HepG2 (cell line): ENCODE measurements at regions not wholly inside any gene's neighbourhood (a gene's known extent, or its start where the extent isn't known, plus 50 kb on each side); places are given as distances from the start of the nearest gene placed in this dataset.

Experiments used
- ATAC-seq: fragments of 200-7000 bp; cut with Tn5 transposase; 3 replicates; pipeline ENCODE4 v1.9.1; 2020; ENCODE audit warnings: mild to moderate bottlenecking, moderate library complexity
- BruUV-seq: library from RNA; stranded (reverse); fragments of 400-500 nt; replicated peaks from 2 replicates; lab custom pipeline; 2021; lab: Mats Ljungman, UMichigan
- CTCF ChIA-PET: fragments of 300-600 bp; formaldehyde crosslinking; extraction: SDS; loops from one replicate; lab custom pipeline; 2021; ENCODE audit warnings: low total read pairs, inconsistent platforms, low intra/inter-chr PET ratio; lab: Yijun Ruan, JAX
- POLR2A ChIA-PET: fragments of 350-600 bp; sonication (Branson Sonifier 250); formaldehyde crosslinking; loops from one replicate; lab custom pipeline; 2020; ENCODE audit warnings: antibody characterized with exemption, inconsistent platforms; lab: Yijun Ruan, JAX
- DNase-seq: peaks from one replicate; pipeline ENCODE4 v3.0.0-alpha.2; 2015; ENCODE audit warnings: low spot score
- FAIRE-seq: peaks from 3 replicates; lab custom pipeline; 2011; peaks lifted over from hg19 to GRCh38; lab: Jason Lieb, UNC
- H2AFZ ChIP-seq: one replicate; pipeline ENCODE4 v1.6.1; 2011; ENCODE audit warnings: low read length, inconsistent platforms
- H3K27ac ChIP-seq: fragments of 300-600 bp; 3 replicates; pipeline ENCODE4 v1.8.0; 2011; ENCODE audit warnings: mixed run types, mild to moderate bottlenecking, mixed read lengths, low read length, inconsistent platforms; ENCODE audit not compliant: insufficient read depth; ENCODE audit errors: extremely low read length
- H3K27me3 ChIP-seq, 2 experiments: fragments of 200-600 bp in 1 of 2; 2 replicates in 1 of 2; 3 replicates in 1 of 2; pipeline versions ENCODE4 v1.6.0 to v1.8.0; 2011; ENCODE audit warnings: low read length in 2 of 2, mild to moderate bottlenecking in 2 of 2, moderate library complexity in 2 of 2, inconsistent platforms in 1 of 2; ENCODE audit not compliant: insufficient read depth in 2 of 2, control insufficient read depth in 1 of 2
- H3K36me3 ChIP-seq, 2 experiments: fragments of 200-600 bp in 1 of 2; replicated peaks in 1 of 2; 2 replicates in 1 of 2; 3 replicates in 1 of 2; pipeline versions ENCODE4 v1.5.1 to v1.8.0; 2011; ENCODE audit warnings: low read length in 2 of 2, inconsistent platforms in 1 of 2; ENCODE audit not compliant: insufficient read depth in 2 of 2, control insufficient read depth in 1 of 2
- H3K4me1 ChIP-seq: 2 replicates; pipeline ENCODE4 v1.5.1; 2012; ENCODE audit warnings: low read length, inconsistent platforms; ENCODE audit not compliant: insufficient read depth
- H3K4me2 ChIP-seq: 2 replicates; pipeline ENCODE4 v1.6.0; 2011; ENCODE audit warnings: low read depth, low read length, inconsistent platforms
- H3K4me3 ChIP-seq, 3 experiments: fragments of 200-600 bp in 1 of 3; sonication (generic), shearing (Covaris generic) in 1 of 3; replicated peaks in 1 of 3; 2 replicates each; pipeline ENCODE4 v1.5.1; 2011 to 2016; ENCODE audit warnings: low read length in 3 of 3, inconsistent platforms in 2 of 3, low read depth in 2 of 3, mild to moderate bottlenecking in 2 of 3, control low read depth in 1 of 3, mixed read lengths in 1 of 3; ENCODE audit not compliant: insufficient read depth in 1 of 3
- H3K79me2 ChIP-seq: one replicate; pipeline ENCODE4 v1.6.1; 2011; ENCODE audit warnings: low read length, inconsistent platforms; ENCODE audit not compliant: insufficient read depth
- H3K9ac ChIP-seq: 2 replicates; pipeline ENCODE4 v1.6.0; 2011; ENCODE audit warnings: mild to moderate bottlenecking, low read depth, low read length, inconsistent platforms; ENCODE audit not compliant: insufficient read depth
- H3K9me3 ChIP-seq: 2 replicates; pipeline ENCODE4 v1.5.1; 2012; ENCODE audit warnings: mild to moderate bottlenecking, low read length
- H4K20me1 ChIP-seq: 2 replicates; pipeline ENCODE4 v1.6.0; 2011; ENCODE audit warnings: inconsistent platforms, mild to moderate bottlenecking, low read length, moderate library complexity; ENCODE audit not compliant: insufficient read depth
- ISX ChIP-seq: sonication (generic); formaldehyde crosslinking; conservative IDR thresholded peaks from 2 replicates; pipeline ENCODE4 v1.5.0; 2020; ENCODE audit warnings: missing genetic modification reagents
- MAFF ChIP-seq: IDR thresholded peaks from 2 replicates; pipeline ENCODE4 v1.6.1; 2011; ENCODE audit warnings: low read depth, low read length, improper control_type of control experiment
- MAFK ChIP-seq, 2 experiments: IDR thresholded peaks in 1 of 2; conservative IDR thresholded peaks in 1 of 2; 2 replicates each; pipeline ENCODE4 v1.6.1; 2011; ENCODE audit warnings: improper control_type of control experiment in 2 of 2, low read length in 2 of 2
- MED13 ChIP-seq: sonication (generic); formaldehyde crosslinking; IDR thresholded peaks from 2 replicates; pipeline ENCODE4 v1.5.0; 2020; ENCODE audit warnings: missing genetic modification reagents
- RCOR2 ChIP-seq: IDR thresholded peaks from 2 replicates; pipeline ENCODE4 v1.6.1; 2016; ENCODE audit warnings: missing biosample characterization, missing genetic modification reagents
- SAP130 ChIP-seq: IDR thresholded peaks from 2 replicates; pipeline ENCODE4 v1.6.1; 2016; ENCODE audit warnings: low read depth
- SNAPC2 ChIP-seq: sonication (generic); formaldehyde crosslinking; IDR thresholded peaks from 2 replicates; pipeline ENCODE4 v1.8.1; 2022; ENCODE audit warnings: mild to moderate bottlenecking, missing genetic modification reagents
- SOX5 ChIP-seq: IDR thresholded peaks from 2 replicates; pipeline ENCODE4 v1.6.1; 2016; ENCODE audit warnings: borderline replicate concordance
- ZBTB42 ChIP-seq: sonication (generic); formaldehyde crosslinking; IDR thresholded peaks from 2 replicates; pipeline ENCODE4 v1.5.0; 2020; ENCODE audit warnings: mild to moderate bottlenecking, missing genetic modification reagents
- ZFP36 ChIP-seq: fragments of 150-350 bp; IDR thresholded peaks from 2 replicates; pipeline ENCODE4 v1.6.1; 2018; ENCODE audit warnings: borderline replicate concordance, low read length, low read depth; ENCODE audit not compliant: partially characterized antibody
- ZNF235 ChIP-seq: sonication (generic); formaldehyde crosslinking; IDR thresholded peaks from 2 replicates; pipeline ENCODE4 v1.8.1; 2023; ENCODE audit warnings: mild to moderate bottlenecking, missing genetic modification reagents, borderline replicate concordance
- ZNF660 ChIP-seq: sonication (generic); formaldehyde crosslinking; IDR thresholded peaks from 2 replicates; pipeline ENCODE4 v1.5.1; 2020; ENCODE audit warnings: mild to moderate bottlenecking, low read depth, missing genetic modification reagents, borderline replicate concordance
- ZNF83 ChIP-seq: sonication (generic); formaldehyde crosslinking; IDR thresholded peaks from 2 replicates; pipeline ENCODE4 v1.4.0; 2020; ENCODE audit warnings: missing genetic modification reagents, mild to moderate bottlenecking, borderline replicate concordance
- WGBS: methylation state at CpG from one replicate; pipeline ENCODE4 v1.1.6; 2017; ENCODE audit warnings: low lambda C conversion rate; 5-methylcytosine and 5-hydroxymethylcytosine counted together
- in situ Hi-C: cut with HindIII; loops from 2 replicates; pipeline ENCODE4 v1.10.0; 2017; ENCODE audit warnings: low pct_unique_long_range_greater_than_20kb; ENCODE audit not compliant: extremely low pct_ligation_motif_present
- intact Hi-C: fragments of 100-400 bp; cut with micrococcal nuclease; formaldehyde crosslinking; loops from one replicate; pipeline ENCODE4 v1.10.0; 2022; ENCODE audit not compliant: unreplicated experiment
- TF ChIP-seq, protein P1 (sequence below): sonication (generic); formaldehyde crosslinking; IDR thresholded peaks from 2 replicates; pipeline ENCODE4 v1.5.1; 2020; ENCODE audit warnings: mild to moderate bottlenecking, missing genetic modification reagents, borderline replicate concordance

DNA sequence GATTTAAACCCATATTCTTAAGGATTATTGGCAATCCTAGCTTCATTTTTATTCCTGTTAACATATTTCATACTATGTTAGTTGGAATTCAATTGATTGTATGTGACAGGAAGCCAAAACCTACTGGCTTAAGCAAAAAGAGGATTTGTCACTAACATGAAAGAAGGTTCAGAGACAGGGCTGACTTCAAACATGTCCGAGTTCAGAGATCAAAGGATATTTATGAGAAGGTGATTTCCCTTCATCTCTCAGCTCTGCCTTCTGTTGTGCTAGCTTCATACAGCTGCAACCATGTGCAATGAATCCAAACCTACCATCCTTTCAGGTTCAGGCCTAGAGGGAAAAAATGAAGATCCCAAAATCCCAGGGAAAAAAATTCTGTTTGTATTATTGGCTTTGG lies 349.7 kb downstream of the ATP23 start (continued):
- TF ChIP-seq, protein P1, sequence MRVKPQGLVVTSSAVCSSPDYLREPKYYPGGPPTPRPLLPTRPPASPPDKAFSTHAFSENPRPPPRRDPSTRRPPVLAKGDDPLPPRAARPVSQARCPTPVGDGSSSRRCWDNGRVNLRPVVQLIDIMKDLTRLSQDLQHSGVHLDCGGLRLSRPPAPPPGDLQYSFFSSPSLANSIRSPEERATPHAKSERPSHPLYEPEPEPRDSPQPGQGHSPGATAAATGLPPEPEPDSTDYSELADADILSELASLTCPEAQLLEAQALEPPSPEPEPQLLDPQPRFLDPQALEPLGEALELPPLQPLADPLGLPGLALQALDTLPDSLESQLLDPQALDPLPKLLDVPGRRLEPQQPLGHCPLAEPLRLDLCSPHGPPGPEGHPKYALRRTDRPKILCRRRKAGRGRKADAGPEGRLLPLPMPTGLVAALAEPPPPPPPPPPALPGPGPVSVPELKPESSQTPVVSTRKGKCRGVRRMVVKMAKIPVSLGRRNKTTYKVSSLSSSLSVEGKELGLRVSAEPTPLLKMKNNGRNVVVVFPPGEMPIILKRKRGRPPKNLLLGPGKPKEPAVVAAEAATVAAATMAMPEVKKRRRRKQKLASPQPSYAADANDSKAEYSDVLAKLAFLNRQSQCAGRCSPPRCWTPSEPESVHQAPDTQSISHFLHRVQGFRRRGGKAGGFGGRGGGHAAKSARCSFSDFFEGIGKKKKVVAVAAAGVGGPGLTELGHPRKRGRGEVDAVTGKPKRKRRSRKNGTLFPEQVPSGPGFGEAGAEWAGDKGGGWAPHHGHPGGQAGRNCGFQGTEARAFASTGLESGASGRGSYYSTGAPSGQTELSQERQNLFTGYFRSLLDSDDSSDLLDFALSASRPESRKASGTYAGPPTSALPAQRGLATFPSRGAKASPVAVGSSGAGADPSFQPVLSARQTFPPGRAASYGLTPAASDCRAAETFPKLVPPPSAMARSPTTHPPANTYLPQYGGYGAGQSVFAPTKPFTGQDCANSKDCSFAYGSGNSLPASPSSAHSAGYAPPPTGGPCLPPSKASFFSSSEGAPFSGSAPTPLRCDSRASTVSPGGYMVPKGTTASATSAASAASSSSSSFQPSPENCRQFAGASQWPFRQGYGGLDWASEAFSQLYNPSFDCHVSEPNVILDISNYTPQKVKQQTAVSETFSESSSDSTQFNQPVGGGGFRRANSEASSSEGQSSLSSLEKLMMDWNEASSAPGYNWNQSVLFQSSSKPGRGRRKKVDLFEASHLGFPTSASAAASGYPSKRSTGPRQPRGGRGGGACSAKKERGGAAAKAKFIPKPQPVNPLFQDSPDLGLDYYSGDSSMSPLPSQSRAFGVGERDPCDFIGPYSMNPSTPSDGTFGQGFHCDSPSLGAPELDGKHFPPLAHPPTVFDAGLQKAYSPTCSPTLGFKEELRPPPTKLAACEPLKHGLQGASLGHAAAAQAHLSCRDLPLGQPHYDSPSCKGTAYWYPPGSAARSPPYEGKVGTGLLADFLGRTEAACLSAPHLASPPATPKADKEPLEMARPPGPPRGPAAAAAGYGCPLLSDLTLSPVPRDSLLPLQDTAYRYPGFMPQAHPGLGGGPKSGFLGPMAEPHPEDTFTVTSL (CRISPR knock-in tag), result peak; percentile 47; the same call in 1 of the 2 replicates
- TF ChIP-seq SOX5 (CRISPR knock-in tag), result peak; percentile 34; the same call in 1 of the 2 replicates
- TF ChIP-seq ZNF235 (CRISPR knock-in tag), result no peak
- TF ChIP-seq ZNF83 (CRISPR knock-in tag), result no peak
- TF ChIP-seq SAP130 (CRISPR knock-in tag), result 0 out of 2 replicates have a peak, but pooled peaks have one; percentile 13
- TF ChIP-seq, all 625 proteins: peak for 7

DNA sequence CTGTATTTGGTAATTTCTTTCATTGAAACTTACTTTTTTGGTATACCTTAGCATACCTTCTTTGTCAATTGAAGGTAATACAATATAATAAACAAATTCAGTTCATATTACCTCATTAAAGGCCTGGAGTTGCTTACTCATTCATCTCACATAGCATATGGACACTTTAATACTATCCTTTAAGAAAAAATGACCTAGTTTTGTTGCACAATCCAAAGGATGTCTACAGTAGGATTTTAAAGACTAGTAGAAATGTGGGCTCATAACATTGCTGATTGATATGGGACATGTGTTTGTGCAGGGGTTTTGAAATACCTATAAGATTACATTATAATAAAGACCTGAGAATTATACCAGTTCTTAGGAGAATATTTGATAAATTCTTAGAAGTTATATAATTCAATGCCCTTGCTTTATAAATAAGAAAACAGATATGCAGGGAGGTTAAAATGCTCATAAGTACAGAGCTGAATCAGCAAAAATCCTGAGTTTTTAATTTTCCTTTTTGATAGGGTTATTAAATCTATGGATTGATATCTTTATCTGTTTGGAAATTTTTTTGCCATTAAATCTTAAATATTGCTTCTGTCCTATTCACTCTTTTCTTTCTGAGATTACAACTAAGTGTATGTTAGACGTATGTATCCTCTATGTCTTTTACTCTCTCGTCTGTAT lies 352.1 kb downstream of the ATP23 start:
- ChIA-PET POLR2A (no interaction called here), CTCF (no interaction called here)
- no peaks in the 10 kb centered on the region for H3K27me3 ChIP-seq
- H4K20me1 ChIP-seq, result no peaks in the 10 kb centered on the region
- H3K36me3 ChIP-seq, result no peaks in the 10 kb centered on the region
- H2AFZ ChIP-seq, result no peak overlapping the region
- H3K9me3 ChIP-seq, result no peaks in the 10 kb centered on the region
- no peak overlapping the region for H3K4me3 ChIP-seq
- in situ Hi-C loops (no loop called here), intact Hi-C loops (no loop called here)
- H3K4me2 ChIP-seq, result no peak overlapping the region
- DNase-seq, result no peak
- BruUV-seq, result no TSS peak
- 38% methylated on average over 2 of the region's 2 CpGs for WGBS
- no peak for FAIRE-seq
- no peak overlapping the region for H3K27ac ChIP-seq
- TF ChIP-seq RCOR2 (CRISPR knock-in tag), result no peak
- peak; percentile 68 to 83 for TF ChIP-seq MAFK (conservative IDR thresholded peaks at IDR 0.05 in 1 of 2, IDR thresholded peaks at IDR 0.05 in 1 of 2; ENCODE audit: low read length in 2 of 2)
- no peak for TF ChIP-seq MED13 (CRISPR knock-in tag)
- TF ChIP-seq ZBTB42 (CRISPR knock-in tag), result no peak
- TF ChIP-seq ISX (CRISPR knock-in tag), result no peak
- peak; percentile 77 for TF ChIP-seq MAFF
- TF ChIP-seq ZFP36, result no peak
- TF ChIP-seq SNAPC2 (CRISPR knock-in tag), result no peak
- TF ChIP-seq ZNF660 (CRISPR knock-in tag), result no peak
- peaks cover 11% of the 10 kb centered on the region for H3K4me1 ChIP-seq
- no peak overlapping the region for H3K9ac ChIP-seq
- H3K79me2 ChIP-seq, result no peaks in the 10 kb centered on the region
- no peak for ATAC-seq
